Tibial nerve (tissue), 3 donors: ENCODE measurements at regions not wholly inside any gene's neighbourhood (a gene's known extent, or its start where the extent isn't known, plus 50 kb on each side); places are given as distances from the start of the nearest gene placed in this dataset.
"Not testable (repeated sequence)": the region's sequence is repeated elsewhere in the genome, so short reads cannot be mapped to it uniquely, and the experiment has no call there.

Experiments used
- CTCF ChIP-seq, 5 experiments: fragments of 200-600 bp in 3 of 5; fragments of 450-650 bp in 2 of 5; sonication (generic) in 3 of 5; IDR thresholded peaks; one replicate each; pipeline ENCODE4 v1.5.1; 2016 to 2019; ENCODE audit warnings: antibody characterized with exemption in 5 of 5, mild to moderate bottlenecking in 3 of 5, moderate library complexity in 2 of 5
- POLR2A ChIP-seq, 2 donors: fragments of 450-650 bp; IDR thresholded peaks; one replicate each; pipeline ENCODE4 v1.6.1; 2017; ENCODE audit warnings: antibody characterized with exemption in 2 of 2, mild to moderate bottlenecking in 2 of 2, moderate library complexity in 2 of 2

- not testable (repeated sequence) for TF ChIP-seq POLR2A, CTCF (IDR thresholded peaks at IDR 0.05)
Measured at GRCh38 chr15:20639224-20639623, 97.6 kb upstream of the GOLGA6L6 start.
